Activated T-cell treated with anti-CD3 and anti-CD28 coated beads, Interleukin-2, amount 50 U/mL, for 4 hours (primary cell): ENCODE measurements at regions not wholly inside any gene's neighbourhood (a gene's known extent, or its start where the extent isn't known, plus 50 kb on each side); places are given as distances from the start of the nearest gene placed in this dataset.

Experiments used
- ATAC-seq, 2 donors: fragments of 200-7000 bp; cut with Tn5 transposase; one replicate each; pipeline ENCODE4 v1.10.0; 2021
- DNase-seq: peaks from one replicate; pipeline ENCODE4 v3.0.0-alpha.2; 2020
- H3K27me3 Mint-ChIP-seq: one replicate; pipeline ENCODE4 v1.8.0; 2021; ENCODE audit warnings: low read depth, mixed read lengths
- H3K36me3 Mint-ChIP-seq: one replicate; pipeline ENCODE4 v1.8.0; 2022; ENCODE audit warnings: mixed read lengths; ENCODE audit not compliant: insufficient read depth
- H3K4me1 Mint-ChIP-seq: one replicate; pipeline ENCODE4 v1.8.0; 2021; ENCODE audit warnings: low read depth, mixed read lengths
- H3K4me3 Mint-ChIP-seq: one replicate; pipeline ENCODE4 v1.8.0; 2021; ENCODE audit warnings: mild to moderate bottlenecking, moderate library complexity, mixed read lengths
- H3K9me3 Mint-ChIP-seq: one replicate; pipeline ENCODE4 v1.8.0; 2021; ENCODE audit warnings: mixed read lengths

DNA sequence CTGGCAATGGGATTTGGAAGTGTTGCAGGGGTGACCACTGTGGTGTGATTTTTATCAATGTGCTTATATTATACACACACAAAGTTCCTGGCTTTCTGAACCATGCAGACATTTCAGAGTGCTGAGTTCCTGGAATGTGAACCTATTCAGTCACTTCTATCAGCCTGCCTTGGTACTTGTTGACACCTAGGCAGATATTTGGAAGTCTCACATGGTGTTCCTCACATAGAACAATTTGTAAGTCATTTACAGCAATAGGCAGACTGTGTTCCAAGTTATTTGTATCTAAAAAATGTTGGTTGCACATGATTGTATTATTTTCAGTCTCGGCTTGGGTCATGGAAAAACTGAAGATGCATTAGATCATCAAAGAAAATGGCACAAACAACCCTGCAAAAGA, 182.2 kb downstream of the SREK1 start:
- H3K36me3 Mint-ChIP-seq = no peaks in the 10 kb centered on the region
- H3K4me1 Mint-ChIP-seq = peaks cover 3% of the 10 kb centered on the region
- DNase-seq = no peak
- no peak for ATAC-seq
- H3K27me3 Mint-ChIP-seq = peaks cover 11% of the 10 kb centered on the region
- H3K4me3 Mint-ChIP-seq = no peak overlapping the region
- H3K9me3 Mint-ChIP-seq = no peaks in the 10 kb centered on the region

DNA sequence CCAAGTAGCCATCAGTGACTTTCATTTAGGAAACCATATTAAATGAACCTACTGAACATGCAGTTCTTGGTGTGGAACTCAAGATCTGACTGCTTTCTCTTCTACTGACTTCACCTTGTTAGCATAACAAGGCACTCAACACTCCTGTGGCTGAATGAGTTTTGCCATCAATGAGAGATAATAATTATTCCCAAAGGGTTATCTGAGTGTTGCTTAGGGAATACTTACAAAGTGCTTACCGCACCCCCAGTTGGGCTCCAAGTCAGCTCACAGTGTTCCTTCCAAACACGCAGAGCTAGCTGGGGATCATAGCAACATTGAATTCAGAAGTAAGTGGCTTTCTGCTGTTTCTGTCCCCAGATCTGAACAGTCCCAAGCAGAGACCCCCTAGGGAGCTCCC, 182.9 kb downstream of the SREK1 start:
- H3K27me3 Mint-ChIP-seq = peaks cover 11% of the 10 kb centered on the region
- ATAC-seq = no peak
- H3K36me3 Mint-ChIP-seq = no peaks in the 10 kb centered on the region
- H3K4me3 Mint-ChIP-seq = no peak overlapping the region
- no peaks in the 10 kb centered on the region for H3K9me3 Mint-ChIP-seq
- DNase-seq = no peak
- H3K4me1 Mint-ChIP-seq = peaks cover 3% of the 10 kb centered on the region

DNA sequence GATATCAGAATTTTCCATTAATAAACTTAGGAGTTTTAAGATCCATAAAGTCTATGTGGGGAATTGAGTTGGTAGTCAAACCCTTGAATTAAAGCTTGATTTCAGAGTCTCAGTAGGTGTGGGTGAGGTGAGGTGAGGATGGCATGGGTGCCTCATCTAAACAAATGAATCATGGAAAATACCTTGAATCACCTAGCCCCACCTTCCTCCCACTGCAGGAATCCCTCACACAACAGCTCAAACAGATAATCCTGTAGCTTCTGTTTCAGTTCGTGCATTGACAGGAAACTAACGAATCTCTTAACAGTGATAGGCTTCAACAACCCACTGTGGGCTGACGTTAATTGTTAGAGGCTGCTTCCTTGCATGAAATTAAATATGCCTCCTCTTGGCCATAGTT, 185.0 kb downstream of the SREK1 start:
- no peaks in the 10 kb centered on the region for H3K36me3 Mint-ChIP-seq
- peak; percentile 88 for ATAC-seq
- H3K27me3 Mint-ChIP-seq = peaks cover 14% of the 10 kb centered on the region
- H3K9me3 Mint-ChIP-seq = no peaks in the 10 kb centered on the region
- peaks cover 3% of the 10 kb centered on the region for H3K4me1 Mint-ChIP-seq
- H3K4me3 Mint-ChIP-seq = no peak overlapping the region
- DNase-seq = no peak

DNA sequence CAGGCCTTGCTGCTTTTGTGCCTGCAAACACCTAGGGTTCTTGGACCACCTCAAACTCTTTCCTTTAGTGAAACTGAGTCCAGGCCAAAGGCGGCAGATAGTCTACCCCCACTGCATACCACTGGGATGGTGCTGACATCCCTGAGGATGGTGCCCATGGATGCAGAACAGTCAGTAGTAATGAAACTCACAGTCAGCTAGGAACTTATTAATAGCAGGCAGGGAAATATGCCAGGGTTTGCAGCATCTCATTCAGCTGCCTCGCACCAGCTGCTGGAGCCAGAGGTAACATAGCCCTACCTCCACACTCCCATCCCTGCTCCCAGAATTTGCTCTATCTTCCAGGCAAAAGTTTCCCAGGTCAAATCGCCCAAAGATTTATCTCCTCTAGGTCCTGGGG, 189.1 kb downstream of the SREK1 start:
- DNase-seq (no peak), ATAC-seq (no peak)
- Mint-ChIP-seq H3K9me3 (no peaks in the 10 kb centered on the region), H3K36me3 (no peaks in the 10 kb centered on the region), H3K4me3 (no peak overlapping the region), H3K4me1 (peaks cover 3% of the 10 kb centered on the region), H3K27me3 (peaks cover 13% of the 10 kb centered on the region)

DNA sequence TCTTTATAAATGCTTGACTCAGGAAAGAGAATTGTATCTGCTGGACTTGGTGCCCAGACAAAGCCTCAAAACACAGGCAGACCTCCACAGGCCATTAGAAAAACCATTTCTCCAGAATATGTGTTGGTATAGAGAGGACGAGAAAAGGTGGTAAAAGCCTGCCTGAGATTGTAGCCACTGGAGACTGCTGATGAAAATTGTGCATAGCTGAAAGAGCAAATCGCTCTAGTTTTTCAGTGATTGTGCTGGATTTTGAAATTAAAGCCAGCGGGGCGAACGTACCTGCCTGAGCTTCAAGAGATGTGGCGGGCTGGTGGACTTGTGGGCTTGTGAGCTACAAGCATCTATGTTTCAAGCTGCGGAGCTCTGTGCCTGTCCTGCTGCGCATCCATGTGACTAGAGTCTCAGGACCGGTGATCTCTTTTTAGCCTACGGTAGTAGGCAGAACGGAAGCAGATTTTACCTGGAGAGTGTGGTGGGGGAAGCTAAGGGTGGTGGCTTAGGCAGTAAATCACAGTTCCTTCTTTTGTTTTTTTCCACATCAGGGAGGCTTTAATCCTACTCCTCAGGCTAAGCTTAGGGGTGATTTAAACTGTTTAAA, 193.6 kb downstream of the SREK1 start:
- ATAC-seq (no peak), DNase-seq (no peak)
- Mint-ChIP-seq H3K27me3 (peaks cover 13% of the 10 kb centered on the region), H3K4me1 (no peaks in the 10 kb centered on the region), H3K9me3 (no peaks in the 10 kb centered on the region), H3K36me3 (no peaks in the 10 kb centered on the region), H3K4me3 (no peak overlapping the region)

DNA sequence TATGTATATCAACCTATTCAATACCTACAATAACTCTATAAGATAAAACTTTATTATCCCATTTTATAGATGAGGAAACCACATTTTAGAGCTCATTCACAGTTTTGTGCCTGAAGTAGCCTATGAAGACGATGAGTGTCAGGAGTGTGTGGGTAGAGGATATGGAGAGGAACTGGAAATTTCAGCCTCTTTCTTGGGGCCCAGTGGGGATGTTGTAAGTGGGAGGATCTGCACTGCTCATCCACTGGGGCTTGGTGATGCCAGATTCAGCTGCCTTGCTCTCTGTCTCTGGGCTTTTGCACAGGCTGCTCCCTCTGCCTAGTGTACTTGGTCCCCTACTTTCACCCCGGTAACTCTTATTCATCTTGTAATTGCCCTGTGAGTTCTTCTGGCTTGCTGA, 194.7 kb downstream of the SREK1 start:
- H3K4me1 Mint-ChIP-seq = no peaks in the 10 kb centered on the region
- H3K36me3 Mint-ChIP-seq = no peaks in the 10 kb centered on the region
- DNase-seq (no peak), ATAC-seq (no peak)
- no peak overlapping the region for H3K4me3 Mint-ChIP-seq
- peaks cover 10% of the 10 kb centered on the region for H3K27me3 Mint-ChIP-seq
- H3K9me3 Mint-ChIP-seq = no peaks in the 10 kb centered on the region

DNA sequence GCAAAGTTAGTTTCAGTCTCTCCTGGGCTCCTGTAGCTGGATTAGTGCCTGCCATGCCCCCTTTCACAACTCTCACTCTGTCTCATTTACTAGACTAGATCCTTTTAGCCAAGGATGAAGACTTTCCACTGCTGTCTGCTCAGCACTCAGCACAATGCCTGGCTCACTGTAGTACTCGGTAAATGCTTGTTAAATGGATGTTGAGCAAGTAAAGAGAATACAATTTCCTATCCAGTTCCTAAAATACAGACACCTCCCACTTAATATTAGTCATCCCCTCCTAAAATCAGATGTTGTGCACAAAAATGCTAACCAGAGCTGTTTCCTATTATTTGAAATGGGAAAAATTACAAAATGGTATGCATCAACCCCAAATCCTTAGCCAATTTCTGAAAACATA, 195.8 kb downstream of the SREK1 start:
- ATAC-seq = no peak

DNA sequence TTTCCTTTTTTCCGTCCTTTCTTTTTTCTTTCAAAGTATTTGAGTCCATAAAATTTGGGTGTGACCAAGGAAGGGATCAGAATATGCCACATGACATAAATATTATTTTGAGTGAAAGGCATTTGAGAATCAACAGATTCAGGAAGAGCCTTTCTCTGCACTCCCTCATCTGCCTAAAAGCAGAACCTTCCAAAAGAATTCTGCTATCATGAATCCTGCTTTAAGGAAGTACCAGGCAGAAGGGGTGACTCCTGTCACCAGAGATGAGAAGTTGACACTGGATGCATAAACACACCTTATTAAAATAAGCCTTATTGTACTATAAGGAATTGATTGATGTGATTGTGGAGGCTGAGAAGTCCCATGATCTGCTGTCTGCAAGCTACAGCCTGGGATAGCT, 196.7 kb downstream of the SREK1 start:
- H3K4me1 Mint-ChIP-seq = no peaks in the 10 kb centered on the region
- no peaks in the 10 kb centered on the region for H3K9me3 Mint-ChIP-seq
- H3K4me3 Mint-ChIP-seq = no peak overlapping the region
- DNase-seq (no peak), ATAC-seq (no peak)
- peaks cover 6% of the 10 kb centered on the region for H3K27me3 Mint-ChIP-seq
- no peaks in the 10 kb centered on the region for H3K36me3 Mint-ChIP-seq

More for the DNA sequence above, 195.8 kb downstream of the SREK1 start:
- H3K4me1 Mint-ChIP-seq = no peaks in the 10 kb centered on the region
- peaks cover 7% of the 10 kb centered on the region for H3K27me3 Mint-ChIP-seq
- H3K36me3 Mint-ChIP-seq = no peaks in the 10 kb centered on the region
- no peaks in the 10 kb centered on the region for H3K9me3 Mint-ChIP-seq
- H3K4me3 Mint-ChIP-seq = no peak overlapping the region
- no peak for DNase-seq

DNA sequence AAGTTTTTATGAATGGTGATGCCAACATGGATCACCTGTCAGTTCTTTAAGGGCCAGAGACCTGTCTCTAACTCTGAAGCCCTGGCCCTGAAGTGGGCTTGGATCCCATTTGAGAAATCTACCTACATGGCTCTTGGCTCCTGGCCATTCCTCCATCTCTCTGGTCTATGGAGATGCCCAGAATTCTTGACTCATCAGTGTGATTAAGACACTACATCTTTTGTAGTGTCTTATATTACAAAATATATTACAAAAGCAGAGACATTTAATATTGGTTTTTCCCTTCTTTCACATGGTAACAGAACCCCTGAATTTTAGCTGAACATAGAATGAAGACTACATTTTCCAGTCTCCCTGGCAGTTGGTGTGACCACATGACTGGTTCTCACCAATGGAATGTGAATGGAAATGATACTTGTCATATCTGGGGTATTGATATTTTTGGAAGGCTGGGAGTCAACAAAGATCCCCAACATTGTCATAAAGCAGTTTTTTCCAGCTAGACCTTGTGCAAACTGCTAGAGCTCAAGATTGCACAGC, 198.3 kb downstream of the SREK1 start:
- no peak for DNase-seq
- Mint-ChIP-seq H3K4me3 (no peak overlapping the region), H3K9me3 (no peaks in the 10 kb centered on the region), H3K4me1 (no peaks in the 10 kb centered on the region), H3K27me3 (peaks cover 4% of the 10 kb centered on the region), H3K36me3 (no peaks in the 10 kb centered on the region)
- ATAC-seq = no peak

DNA sequence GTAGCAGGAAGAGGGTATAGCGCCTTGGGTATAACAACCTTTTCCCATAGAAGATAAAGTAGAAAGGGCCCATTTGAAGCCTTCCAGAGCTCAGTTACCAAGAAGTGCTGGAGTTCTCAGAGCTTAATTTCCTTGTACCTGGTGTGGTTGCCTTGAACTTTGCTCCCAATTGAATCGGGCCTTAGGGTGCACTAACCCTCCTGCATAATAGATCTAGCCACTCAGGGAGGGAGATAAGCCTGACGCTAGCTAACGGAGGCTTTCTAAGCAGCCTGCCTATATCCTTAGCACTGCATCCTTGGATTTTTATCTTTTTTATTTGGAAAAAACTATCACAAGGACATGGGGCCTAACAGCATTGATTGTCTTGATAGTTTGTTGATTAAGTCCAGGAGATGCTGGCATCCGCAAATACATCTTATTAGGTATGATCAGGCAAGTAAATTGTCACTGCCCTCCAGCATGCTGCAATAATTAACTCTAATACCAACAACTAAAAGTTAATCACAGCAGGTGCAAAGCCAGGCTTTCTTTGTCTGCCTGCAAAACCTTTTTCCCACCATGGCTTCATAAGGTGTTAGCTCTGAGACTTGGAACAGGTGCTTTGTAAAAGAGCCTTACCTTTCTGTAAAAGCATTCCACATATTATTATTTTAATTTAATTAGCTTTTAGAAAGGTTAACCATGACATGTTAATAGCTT, 199.4 kb downstream of the SREK1 start:
- Mint-ChIP-seq H3K9me3 (no peaks in the 10 kb centered on the region), H3K36me3 (no peaks in the 10 kb centered on the region), H3K4me1 (no peaks in the 10 kb centered on the region), H3K27me3 (peaks cover 7% of the 10 kb centered on the region), H3K4me3 (no peak overlapping the region)
- no peak for DNase-seq
- ATAC-seq = no peak

DNA sequence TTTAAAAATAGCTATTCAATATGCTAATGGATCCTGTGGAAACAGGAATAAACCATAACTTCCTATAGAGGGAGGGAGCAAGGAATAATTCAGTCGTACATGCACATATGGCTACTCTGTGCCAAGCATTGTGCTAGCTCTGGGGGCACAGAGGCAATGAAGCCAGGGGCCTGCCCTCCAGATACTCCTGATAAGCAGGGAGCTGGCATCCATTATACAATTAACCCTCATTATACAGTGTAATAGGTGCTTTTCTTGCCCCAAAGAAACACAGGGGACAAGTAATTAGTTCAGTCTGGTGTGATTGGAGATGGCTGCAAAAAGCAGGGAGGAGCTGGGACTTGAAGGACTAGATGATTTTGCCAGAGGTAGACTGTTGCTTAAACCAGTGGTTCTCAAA, 200.4 kb downstream of the SREK1 start:
- H3K36me3 Mint-ChIP-seq = no peaks in the 10 kb centered on the region
- no peak overlapping the region for H3K4me3 Mint-ChIP-seq
- H3K27me3 Mint-ChIP-seq = peaks cover 7% of the 10 kb centered on the region
- H3K4me1 Mint-ChIP-seq = no peaks in the 10 kb centered on the region
- ATAC-seq = no peak
- H3K9me3 Mint-ChIP-seq = no peaks in the 10 kb centered on the region
- DNase-seq = no peak

DNA sequence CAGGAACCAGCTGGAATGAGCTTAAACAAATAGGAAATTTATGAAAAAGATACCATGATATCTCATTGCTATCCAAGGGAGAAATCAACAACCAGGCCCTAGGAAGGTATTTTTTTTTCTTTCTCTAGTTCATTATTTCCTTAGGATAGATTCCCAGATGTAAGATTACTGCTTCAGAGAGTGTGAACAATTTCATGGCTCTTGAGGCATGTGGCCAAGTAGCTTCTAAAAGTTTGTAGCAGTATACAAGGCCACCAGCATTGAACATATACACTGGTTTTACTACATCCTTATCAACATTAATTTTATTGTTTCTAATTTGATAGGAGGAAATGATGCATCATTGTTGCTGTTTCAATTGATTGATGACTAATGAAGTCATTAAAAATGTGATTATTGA, 201.2 kb downstream of the SREK1 start:
- no peaks in the 10 kb centered on the region for H3K36me3 Mint-ChIP-seq
- no peak overlapping the region for H3K4me3 Mint-ChIP-seq
- peaks cover 7% of the 10 kb centered on the region for H3K27me3 Mint-ChIP-seq
- DNase-seq (no peak), ATAC-seq (no peak)
- no peaks in the 10 kb centered on the region for H3K4me1 Mint-ChIP-seq
- H3K9me3 Mint-ChIP-seq = no peaks in the 10 kb centered on the region

DNA sequence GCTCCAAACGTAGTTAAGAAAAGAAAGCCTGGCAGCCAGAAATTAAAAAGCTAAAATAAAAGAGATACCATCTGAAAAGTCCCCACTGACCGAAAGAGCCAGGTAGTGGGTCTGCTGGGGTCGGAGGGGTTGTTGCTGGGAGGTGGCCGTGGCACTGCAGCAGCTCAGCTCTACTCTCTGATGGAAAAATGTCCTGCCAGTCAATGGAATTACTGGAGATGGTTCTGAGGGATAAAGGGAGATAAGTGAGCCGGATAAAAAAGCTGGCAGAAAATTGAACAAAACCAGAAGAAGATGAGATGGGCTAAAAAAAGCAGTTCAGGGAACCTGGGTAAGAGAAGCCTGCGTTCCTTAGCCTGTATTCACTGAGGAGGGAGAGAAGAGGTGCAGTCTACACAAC, 202.8 kb downstream of the SREK1 start:
- no peak overlapping the region for H3K4me3 Mint-ChIP-seq
- H3K36me3 Mint-ChIP-seq = no peaks in the 10 kb centered on the region
- ATAC-seq (no peak), DNase-seq (no peak)
- H3K4me1 Mint-ChIP-seq = no peaks in the 10 kb centered on the region
- peaks cover 14% of the 10 kb centered on the region for H3K27me3 Mint-ChIP-seq
- H3K9me3 Mint-ChIP-seq = no peaks in the 10 kb centered on the region

DNA sequence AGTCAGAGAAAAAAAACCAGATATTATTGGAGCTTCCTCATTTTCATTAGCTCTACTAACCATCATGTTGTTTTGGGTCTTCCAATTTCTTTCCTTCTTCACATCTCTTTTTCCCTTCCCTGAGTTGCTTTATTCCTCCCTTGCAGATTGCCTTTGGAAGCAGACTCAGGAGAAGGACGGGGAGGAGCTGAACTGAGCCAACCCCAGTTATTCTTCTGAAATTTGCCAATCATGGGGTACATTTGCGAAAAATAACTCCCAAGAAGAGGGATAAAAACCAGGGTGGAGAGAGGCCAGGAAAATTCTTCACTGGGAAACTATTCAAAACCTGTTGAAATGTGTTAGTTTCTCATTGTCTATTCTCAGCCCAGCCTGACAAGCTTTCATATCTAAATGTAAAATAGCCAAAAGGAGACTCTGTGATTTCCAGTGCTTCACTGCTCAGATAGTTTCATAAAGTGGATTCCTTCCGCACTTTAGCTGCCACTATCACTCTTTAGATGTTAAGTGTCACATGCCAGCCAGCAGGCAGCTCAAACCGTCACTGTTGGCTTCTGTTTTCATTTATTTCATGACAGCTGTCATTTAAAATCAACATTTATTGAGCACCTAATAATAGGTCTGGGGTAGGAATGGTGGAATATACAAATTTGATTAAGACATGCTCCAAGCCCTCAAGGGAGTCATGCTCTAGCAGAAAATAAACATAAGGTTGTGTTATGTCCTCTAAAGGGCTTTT, 204.5 kb downstream of the SREK1 start:
- DNase-seq = no peak
- Mint-ChIP-seq H3K36me3 (no peaks in the 10 kb centered on the region), H3K4me3 (no peak overlapping the region), H3K27me3 (peaks cover 14% of the 10 kb centered on the region), H3K4me1 (no peaks in the 10 kb centered on the region), H3K9me3 (no peaks in the 10 kb centered on the region)
- ATAC-seq = no peak

DNA sequence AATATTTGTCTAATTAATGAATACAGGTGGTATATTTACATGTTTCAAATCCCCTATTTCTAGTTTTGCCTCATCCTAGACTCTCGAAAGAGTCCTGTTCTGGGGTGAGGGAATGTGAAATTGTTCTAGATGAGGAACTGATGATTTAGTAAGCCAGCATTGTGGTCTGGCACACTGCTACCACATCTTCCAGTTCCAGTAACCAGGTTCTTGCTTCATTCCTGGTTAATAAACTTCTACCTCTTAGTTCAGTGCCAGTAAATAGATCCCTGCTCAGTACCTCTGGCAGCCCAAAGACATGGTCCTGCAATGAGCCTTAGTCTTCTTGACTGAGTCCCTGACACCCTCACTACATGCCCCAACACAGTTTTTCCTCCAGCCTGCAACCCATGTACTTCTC, 207.7 kb downstream of the SREK1 start:
- Mint-ChIP-seq H3K9me3 (no peaks in the 10 kb centered on the region), H3K27me3 (peaks cover 16% of the 10 kb centered on the region), H3K4me3 (no peak overlapping the region), H3K4me1 (no peaks in the 10 kb centered on the region), H3K36me3 (no peaks in the 10 kb centered on the region)
- DNase-seq (no peak), ATAC-seq (no peak)
